ENCODE measurements at regions not wholly inside any gene's neighbourhood (a gene's known extent, or its start where the extent isn't known, plus 50 kb on each side); places are given as distances from the start of the nearest gene placed in this dataset.

DNA sequence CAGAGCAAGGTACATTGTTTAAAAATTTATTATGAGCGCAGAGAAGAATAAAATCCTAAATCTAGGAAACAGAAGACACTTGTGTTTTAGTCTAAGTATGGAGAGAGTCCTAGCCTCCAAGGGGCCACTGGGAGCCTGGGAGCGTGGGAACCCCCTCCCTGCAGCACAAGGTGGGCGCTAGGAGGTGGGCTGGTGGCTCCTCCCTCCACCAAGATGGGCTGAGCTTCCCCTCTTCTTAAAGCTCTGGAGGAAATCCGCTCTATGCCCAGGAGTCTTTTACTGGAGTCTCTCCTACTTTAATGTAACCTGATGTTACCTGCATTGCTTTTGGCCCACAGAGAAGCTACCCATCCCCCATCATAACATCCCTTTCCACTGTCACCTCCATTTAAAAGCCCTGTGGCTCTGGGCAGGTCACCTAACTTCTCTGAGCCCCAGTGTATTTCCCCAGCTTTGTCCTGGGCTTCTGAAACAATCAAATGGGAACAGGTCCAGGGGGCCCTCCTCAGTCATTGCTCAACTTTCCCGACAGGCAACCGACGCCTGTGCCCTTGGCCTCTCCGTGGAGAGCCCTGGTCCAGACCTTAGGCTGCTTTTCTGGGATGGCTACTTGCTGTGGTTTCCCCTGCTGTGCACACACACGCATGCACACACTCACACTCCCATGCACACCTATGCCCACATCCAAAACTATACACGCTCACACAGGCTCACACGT is 181.5 kb downstream of the NPHP4 start:
- no TSS peak for BruUV-seq (replicated peaks)
- ATAC-seq, result no peak

More for the DNA sequence above, 181.5 kb downstream of the NPHP4 start:
- ChIA-PET RAD21 (ENCODE audit: low non-redundant PET in 1 of 2, low total read pairs in 2 of 2, uncharacterized antibody in 2 of 2, unreplicated experiment in 2 of 2) (no interaction called here), POLR2A (no interaction called here), CTCF (no interaction called here)
- H3K4me3 ChIP-seq (replicated peaks in 1 of 2; ENCODE audit: low read depth in 1 of 2, low read length in 2 of 2), result no peak overlapping the region
- H3K9me2 ChIP-seq (ENCODE audit: insufficient read depth), result no peaks in the 10 kb centered on the region
- DNase-seq (ENCODE audit: low read depth, low spot score), result no peak
- peaks cover 25% of the 10 kb centered on the region for H3K27me3 ChIP-seq (ENCODE audit: insufficient read depth, low read length)
- H3K9me3 ChIP-seq (ENCODE audit: control insufficient read depth in 1 of 2, insufficient read depth in 1 of 2, low read depth in 1 of 2, low read length in 2 of 2), result no peaks in the 10 kb centered on the region
- intact Hi-C loops (cut with micrococcal nuclease), result no loop called here
- no peaks in the 10 kb centered on the region for H3K79me2 ChIP-seq (ENCODE audit: insufficient read depth, low read length)
- H3K4me1 ChIP-seq (ENCODE audit: control insufficient read depth in 1 of 2, insufficient read depth in 2 of 2, low read length in 2 of 2), result no peaks in the 10 kb centered on the region
- H2AFZ ChIP-seq (ENCODE audit: low read depth, low read length, poor library complexity, severe bottlenecking), result no peak overlapping the region
- no peaks in the 10 kb centered on the region for H3K36me3 ChIP-seq (ENCODE audit: control insufficient read depth in 1 of 2, insufficient read depth in 2 of 2, low read length in 2 of 2)
- H4K20me1 ChIP-seq (ENCODE audit: insufficient read depth), result no peaks in the 10 kb centered on the region
- H3K9ac ChIP-seq (ENCODE audit: low read length), result no peak overlapping the region
- H3K27ac ChIP-seq (ENCODE audit: low read depth, low read length), result no peak overlapping the region
- no peak overlapping the region for H3K4me2 ChIP-seq (ENCODE audit: low read length)
- TF ChIP-seq, protein P1, sequence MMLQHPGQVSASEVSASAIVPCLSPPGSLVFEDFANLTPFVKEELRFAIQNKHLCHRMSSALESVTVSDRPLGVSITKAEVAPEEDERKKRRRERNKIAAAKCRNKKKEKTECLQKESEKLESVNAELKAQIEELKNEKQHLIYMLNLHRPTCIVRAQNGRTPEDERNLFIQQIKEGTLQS (IDR thresholded peaks at IDR 0.05), result no peak
- TF ChIP-seq, protein P2, sequence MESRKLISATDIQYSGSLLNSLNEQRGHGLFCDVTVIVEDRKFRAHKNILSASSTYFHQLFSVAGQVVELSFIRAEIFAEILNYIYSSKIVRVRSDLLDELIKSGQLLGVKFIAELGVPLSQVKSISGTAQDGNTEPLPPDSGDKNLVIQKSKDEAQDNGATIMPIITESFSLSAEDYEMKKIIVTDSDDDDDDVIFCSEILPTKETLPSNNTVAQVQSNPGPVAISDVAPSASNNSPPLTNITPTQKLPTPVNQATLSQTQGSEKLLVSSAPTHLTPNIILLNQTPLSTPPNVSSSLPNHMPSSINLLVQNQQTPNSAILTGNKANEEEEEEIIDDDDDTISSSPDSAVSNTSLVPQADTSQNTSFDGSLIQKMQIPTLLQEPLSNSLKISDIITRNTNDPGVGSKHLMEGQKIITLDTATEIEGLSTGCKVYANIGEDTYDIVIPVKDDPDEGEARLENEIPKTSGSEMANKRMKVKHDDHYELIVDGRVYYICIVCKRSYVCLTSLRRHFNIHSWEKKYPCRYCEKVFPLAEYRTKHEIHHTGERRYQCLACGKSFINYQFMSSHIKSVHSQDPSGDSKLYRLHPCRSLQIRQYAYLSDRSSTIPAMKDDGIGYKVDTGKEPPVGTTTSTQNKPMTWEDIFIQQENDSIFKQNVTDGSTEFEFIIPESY (IDR thresholded peaks at IDR 0.05; ENCODE audit: extremely low read depth, insufficient replicate concordance, low read length), result no peak
- TF ChIP-seq ZNF274 (IDR thresholded peaks at IDR 0.05; ENCODE audit: low read depth, low read length) (no peak), JUND (IDR thresholded peaks at IDR 0.05) (no peak), POLR2AphosphoS5 (IDR thresholded peaks at IDR 0.05; ENCODE audit: low read depth, low read length) (no peak), ELF1 (IDR thresholded peaks at IDR 0.05; ENCODE audit: borderline replicate concordance, low read depth) (no peak), EGR1 (IDR thresholded peaks at IDR 0.05; ENCODE audit: low read depth) (no peak), ZFX (IDR thresholded peaks at IDR 0.05) (no peak), EZH2phosphoT487 (IDR thresholded peaks at IDR 0.05; ENCODE audit: borderline replicate concordance) (no peak), SIN3A (IDR thresholded peaks at IDR 0.05; ENCODE audit: low read depth) (no peak), FOSL1 (IDR thresholded peaks at IDR 0.05; ENCODE audit: low read depth) (no peak), POLR2A (IDR thresholded peaks at IDR 0.05; ENCODE audit: borderline replicate concordance, extremely low read depth, insufficient read depth, insufficient read length) (no peak), EZH2 (IDR thresholded peaks at IDR 0.05) (no peak), CBX3 (IDR thresholded peaks at IDR 0.05; ENCODE audit: low read depth) (no peak)
- TF ChIP-seq, protein P3, sequence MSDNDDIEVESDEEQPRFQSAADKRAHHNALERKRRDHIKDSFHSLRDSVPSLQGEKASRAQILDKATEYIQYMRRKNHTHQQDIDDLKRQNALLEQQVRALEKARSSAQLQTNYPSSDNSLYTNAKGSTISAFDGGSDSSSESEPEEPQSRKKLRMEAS (IDR thresholded peaks at IDR 0.05), result no peak
- TF ChIP-seq, protein P4, sequence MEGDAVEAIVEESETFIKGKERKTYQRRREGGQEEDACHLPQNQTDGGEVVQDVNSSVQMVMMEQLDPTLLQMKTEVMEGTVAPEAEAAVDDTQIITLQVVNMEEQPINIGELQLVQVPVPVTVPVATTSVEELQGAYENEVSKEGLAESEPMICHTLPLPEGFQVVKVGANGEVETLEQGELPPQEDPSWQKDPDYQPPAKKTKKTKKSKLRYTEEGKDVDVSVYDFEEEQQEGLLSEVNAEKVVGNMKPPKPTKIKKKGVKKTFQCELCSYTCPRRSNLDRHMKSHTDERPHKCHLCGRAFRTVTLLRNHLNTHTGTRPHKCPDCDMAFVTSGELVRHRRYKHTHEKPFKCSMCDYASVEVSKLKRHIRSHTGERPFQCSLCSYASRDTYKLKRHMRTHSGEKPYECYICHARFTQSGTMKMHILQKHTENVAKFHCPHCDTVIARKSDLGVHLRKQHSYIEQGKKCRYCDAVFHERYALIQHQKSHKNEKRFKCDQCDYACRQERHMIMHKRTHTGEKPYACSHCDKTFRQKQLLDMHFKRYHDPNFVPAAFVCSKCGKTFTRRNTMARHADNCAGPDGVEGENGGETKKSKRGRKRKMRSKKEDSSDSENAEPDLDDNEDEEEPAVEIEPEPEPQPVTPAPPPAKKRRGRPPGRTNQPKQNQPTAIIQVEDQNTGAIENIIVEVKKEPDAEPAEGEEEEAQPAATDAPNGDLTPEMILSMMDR (IDR thresholded peaks at IDR 0.05 in 2 of 3, conservative IDR thresholded peaks at IDR 0.05 in 1 of 3; ENCODE audit: borderline replicate concordance in 1 of 3, insufficient read depth in 1 of 3, low read depth in 2 of 3, low read length in 2 of 3), result no peak

Data from HCT116 (cell line).